ENCODE measurements at regions not wholly inside any gene's neighbourhood (a gene's known extent, or its start where the extent isn't known, plus 50 kb on each side); places are given as distances from the start of the nearest gene placed in this dataset.

- peaks cover 7 to 12% of the 10 kb centered on the region in 2 donors for H3K9me3 ChIP-seq (replicated peaks in 1 of 2; ENCODE audit: control insufficient read depth in 1 of 2, insufficient read depth in 1 of 2, low read length in 2 of 2)
- no peak overlapping the region for H3K9ac ChIP-seq (ENCODE audit: insufficient read depth, low read length, poor library complexity, severe bottlenecking)
- Mint-ChIP-seq H3K4me1 (no peaks in the 10 kb centered on the region), H3K9me3 (peaks cover 2 to 11% (median 6%) of the 10 kb centered on the region in 7 donors), H3K27me3 (ENCODE audit: low read depth in 3 of 3) (no peaks in the 10 kb centered on the region), H3K27ac (no peak overlapping the region), H3K4me3 (no peak overlapping the region), H3K36me3 (no peaks in the 10 kb centered on the region)
- H3K36me3 ChIP-seq (replicated peaks in 1 of 2; ENCODE audit: control insufficient read depth in 1 of 2, insufficient read depth in 2 of 2, low read length in 2 of 2): no peaks in the 10 kb centered on the region
- no peaks in the 10 kb centered on the region for H3K79me2 ChIP-seq (ENCODE audit: insufficient read depth, low read length)
- H3K27ac ChIP-seq (ENCODE audit: low read depth in 1 of 2, low read length in 2 of 2): no peak overlapping the region
- WGBS (ENCODE audit: insufficient coverage): no CpG with 5 or more reads among the region's 2 CpGs
- no peak for TF ChIP-seq CTCF (IDR thresholded peaks at IDR 0.05)
- no peaks in the 10 kb centered on the region for H4K20me1 ChIP-seq (ENCODE audit: insufficient read depth, low read length)
- H3K27me3 ChIP-seq (ENCODE audit: control insufficient read depth in 2 of 2, insufficient read depth in 2 of 2, low read length in 2 of 2): no peaks in the 10 kb centered on the region
- no peak overlapping the region for H3K4me2 ChIP-seq (replicated peaks; ENCODE audit: extremely low read depth, low read length, poor library complexity, severe bottlenecking)
- DNase-seq: no peak
- no peaks in the 10 kb centered on the region for H3K4me1 ChIP-seq (ENCODE audit: control insufficient read depth in 1 of 2, insufficient read depth in 2 of 2, low read length in 2 of 2)
- intact Hi-C loops (cut with micrococcal nuclease): no loop called here
- no peak overlapping the region for H3K4me3 ChIP-seq (replicated peaks in 1 of 3; ENCODE audit: low read depth in 2 of 3, low read length in 3 of 3)
- H2AFZ ChIP-seq (ENCODE audit: insufficient read depth, low read depth, low read length, poor library complexity, severe bottlenecking): no peak overlapping the region
Measured at GRCh38 chr18:78196280-78196679, 783.3 kb upstream of the SALL3 start.

- no peak overlapping the region for H3K4me2 ChIP-seq (replicated peaks; ENCODE audit: extremely low read depth, low read length, poor library complexity, severe bottlenecking)
- no peak overlapping the region for H3K9ac ChIP-seq (ENCODE audit: insufficient read depth, low read length, poor library complexity, severe bottlenecking)
- no peaks in the 10 kb centered on the region for H3K36me3 Mint-ChIP-seq
- no peak overlapping the region for H3K27ac ChIP-seq (ENCODE audit: low read depth in 1 of 2, low read length in 2 of 2)
- H3K4me1 ChIP-seq (ENCODE audit: control insufficient read depth in 1 of 2, insufficient read depth in 2 of 2, low read length in 2 of 2): no peaks in the 10 kb centered on the region
- H3K9me3 Mint-ChIP-seq: peaks cover 3 to 18% (median 5%) of the 10 kb centered on the region in 7 donors
- H3K36me3 ChIP-seq (replicated peaks in 1 of 2; ENCODE audit: control insufficient read depth in 1 of 2, insufficient read depth in 2 of 2, low read length in 2 of 2): no peaks in the 10 kb centered on the region
- no peak overlapping the region for H3K4me3 ChIP-seq (replicated peaks in 1 of 3; ENCODE audit: low read depth in 2 of 3, low read length in 3 of 3)
- no peaks in the 10 kb centered on the region for H3K4me1 Mint-ChIP-seq
- peaks cover 11 to 14% of the 10 kb centered on the region in 2 donors for H3K9me3 ChIP-seq (replicated peaks in 1 of 2; ENCODE audit: control insufficient read depth in 1 of 2, insufficient read depth in 1 of 2, low read length in 2 of 2)
- H3K27me3 ChIP-seq (ENCODE audit: control insufficient read depth in 2 of 2, insufficient read depth in 2 of 2, low read length in 2 of 2): no peaks in the 10 kb centered on the region
- H3K4me3 Mint-ChIP-seq: no peak overlapping the region
- no peak for TF ChIP-seq CTCF (IDR thresholded peaks at IDR 0.05)
- no peak for DNase-seq
- H3K27ac Mint-ChIP-seq: no peak overlapping the region
- no peaks in the 10 kb centered on the region for H3K27me3 Mint-ChIP-seq (ENCODE audit: low read depth in 3 of 3)
- H2AFZ ChIP-seq (ENCODE audit: insufficient read depth, low read depth, low read length, poor library complexity, severe bottlenecking): no peak overlapping the region
- intact Hi-C loops (cut with micrococcal nuclease): no loop called here
- 79% methylated on average over 3 of the region's 5 CpGs for WGBS (ENCODE audit: insufficient coverage)
- H3K79me2 ChIP-seq (ENCODE audit: insufficient read depth, low read length): no peaks in the 10 kb centered on the region
- no peaks in the 10 kb centered on the region for H4K20me1 ChIP-seq (ENCODE audit: insufficient read depth, low read length)
Measured at GRCh38 chr18:78199002-78199401, 780.6 kb upstream of the SALL3 start.
